GM19035 (cell line): ENCODE measurements at regions not wholly inside any gene's neighbourhood (a gene's known extent, or its start where the extent isn't known, plus 50 kb on each side); places are given as distances from the start of the nearest gene placed in this dataset.
"Not testable (repeated sequence)": the region's sequence is repeated elsewhere in the genome, so short reads cannot be mapped to it uniquely, and the experiment has no call there.

Source experiments
- ATAC-seq: cut with Tn5 transposase; IDR thresholded peaks from one replicate; pipeline ENCODE4 v1.9.1; 2021; ENCODE audit not compliant: unreplicated experiment

- no peak for ATAC-seq
These were observed 787.3 kb upstream of the RAB6C start for GRCh38 chr2:129192117-129192516.

DNA sequence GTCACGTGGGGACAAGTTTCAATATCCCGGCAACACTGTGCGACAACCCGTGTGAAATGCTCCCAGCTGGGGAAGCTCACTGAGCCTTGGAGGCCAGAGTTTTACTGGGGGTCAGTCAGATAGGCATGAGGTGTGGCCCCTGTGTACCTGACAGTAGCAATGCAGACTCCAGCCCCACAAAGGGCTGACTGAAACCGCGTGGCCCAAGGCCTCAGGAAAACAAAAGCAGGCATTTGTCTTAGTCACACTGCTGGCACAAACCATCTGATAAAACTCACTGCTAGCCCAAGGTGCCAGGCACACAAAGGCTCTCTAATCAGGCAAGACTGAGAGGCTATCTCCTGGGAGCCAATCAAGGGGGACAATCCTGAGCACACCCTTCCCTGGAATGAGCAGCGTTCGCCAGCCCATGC, 786.6 kb upstream of the RAB6C start:
- no peak for ATAC-seq

DNA sequence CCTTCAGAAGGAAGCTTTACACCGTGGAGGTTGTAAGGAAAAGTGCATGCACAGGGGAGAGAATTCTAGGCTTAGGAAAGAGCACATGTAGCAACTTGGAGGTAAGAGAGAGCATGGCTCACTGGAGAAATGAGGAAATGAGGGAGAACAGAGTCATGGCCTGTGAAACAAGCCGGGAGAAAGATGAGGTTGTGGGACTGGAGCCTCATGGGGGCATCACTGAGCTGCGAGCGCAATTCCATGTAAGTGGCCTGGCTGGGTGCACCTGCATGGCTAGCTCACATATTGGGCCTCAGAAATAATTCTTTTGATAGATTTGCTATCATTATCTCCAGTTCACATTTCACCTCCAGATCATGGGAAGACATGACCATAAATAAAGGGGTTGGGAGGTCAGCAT, 785.5 kb upstream of the RAB6C start:
- no peak for ATAC-seq

DNA sequence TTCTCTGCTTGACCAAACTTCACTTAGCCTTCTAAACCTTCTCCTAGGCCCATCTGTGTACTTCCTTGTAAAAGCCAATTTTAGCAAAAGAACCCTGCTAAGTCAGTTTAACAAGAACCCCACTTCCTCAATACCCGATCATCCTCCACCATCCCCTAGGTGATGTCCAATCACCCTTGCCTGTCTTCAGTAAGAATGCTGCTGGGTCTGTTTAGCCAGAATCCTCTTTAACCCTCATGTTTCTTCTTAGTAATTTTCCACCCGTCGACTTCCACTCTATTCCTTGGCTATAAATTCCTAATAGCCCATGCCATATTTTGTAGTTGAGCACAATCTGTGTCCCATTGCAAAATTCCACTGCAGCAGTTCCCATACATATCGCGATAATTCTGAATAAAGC, 780.0 kb upstream of the RAB6C start:
- ATAC-seq: no peak

GRCh38 chr2:129201696-129202095, 777.8 kb upstream of the RAB6C start:
- no peak for ATAC-seq

- no peak for ATAC-seq
These were observed 776.1 kb upstream of the RAB6C start for GRCh38 chr2:129203331-129203730.

- ATAC-seq: not testable (repeated sequence)
These were observed 774.9 kb upstream of the RAB6C start for GRCh38 chr2:129204581-129204980.

DNA sequence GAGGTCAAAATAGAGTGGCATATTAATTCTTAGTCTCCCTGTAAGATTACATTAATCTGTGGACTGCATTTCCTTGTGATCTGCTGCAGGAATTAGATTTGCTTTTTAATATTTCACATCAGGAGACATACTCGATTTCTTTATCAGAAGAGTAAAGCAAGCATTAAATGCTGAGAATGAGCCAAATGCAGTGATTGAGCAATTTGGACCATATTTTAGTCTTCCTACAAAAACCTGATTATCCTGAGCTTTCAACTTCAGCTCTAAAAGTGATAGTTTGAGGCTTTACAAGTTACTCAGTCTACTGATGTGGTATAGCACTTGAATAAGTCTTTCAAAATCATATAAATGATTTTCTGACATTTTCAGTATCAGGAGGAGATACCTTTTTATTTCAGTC, 774.3 kb upstream of the RAB6C start:
- no peak for ATAC-seq

GRCh38 chr2:129205766-129206165, 773.7 kb upstream of the RAB6C start:
- ATAC-seq: no peak

DNA sequence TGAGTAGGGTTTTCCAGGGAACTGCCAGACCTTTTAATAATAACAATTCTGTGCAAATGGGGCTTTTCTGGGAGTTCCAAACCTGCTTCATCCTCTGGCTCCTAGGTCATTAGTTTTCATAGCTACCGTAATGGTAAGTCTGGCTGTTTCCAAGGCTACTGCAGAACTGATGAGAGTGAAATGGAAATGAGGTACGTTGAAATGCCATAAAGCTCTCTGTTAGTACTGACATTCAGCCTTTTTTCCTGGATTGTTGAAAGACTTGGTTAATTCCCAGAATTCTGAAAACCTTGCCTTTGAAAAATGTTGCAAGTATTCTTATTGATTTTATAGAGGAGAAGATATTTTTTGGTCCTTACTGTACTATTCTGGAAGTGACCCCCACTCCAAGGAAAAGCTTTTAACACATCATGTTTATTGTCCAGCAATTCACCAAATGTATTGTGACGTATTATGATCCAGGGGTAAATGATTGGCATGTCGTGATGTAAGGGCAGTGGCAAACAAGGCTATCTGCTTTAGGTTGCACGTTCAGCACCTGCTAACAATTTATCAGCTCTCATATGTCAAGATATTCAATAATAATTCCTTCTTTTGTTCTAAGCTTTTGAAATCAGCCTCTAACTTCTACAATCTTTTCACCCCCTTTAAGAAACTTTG, 767.0 kb upstream of the RAB6C start:
- ATAC-seq: no peak

GRCh38 chr2:129224022-129224421, 755.4 kb upstream of the RAB6C start:
- no peak for ATAC-seq

DNA sequence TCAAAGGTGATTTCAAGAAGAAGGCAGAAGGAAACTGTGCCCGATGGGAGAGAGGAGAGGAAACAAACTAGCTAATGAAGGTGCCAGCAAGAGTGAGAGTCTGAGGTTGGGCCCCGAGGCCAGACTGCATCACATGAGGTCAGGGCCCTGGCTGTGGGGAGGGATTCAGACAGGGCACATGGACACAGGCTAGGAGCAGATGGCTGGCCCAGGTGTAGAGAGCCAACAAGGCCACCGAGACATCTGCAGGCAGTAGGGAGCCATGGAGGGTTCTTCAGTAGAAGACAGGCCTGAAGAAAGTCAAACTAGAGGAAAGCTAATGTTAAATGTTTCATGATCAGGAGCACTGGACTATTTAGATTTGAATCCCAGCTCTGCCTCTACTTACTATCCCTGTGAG, 755.0 kb upstream of the RAB6C start:
- no peak for ATAC-seq

GRCh38 chr2:129229196-129229595, 750.3 kb upstream of the RAB6C start:
- ATAC-seq: no peak

GRCh38 chr2:129229830-129230441, 749.5 kb upstream of the RAB6C start:
- ATAC-seq: no peak

DNA sequence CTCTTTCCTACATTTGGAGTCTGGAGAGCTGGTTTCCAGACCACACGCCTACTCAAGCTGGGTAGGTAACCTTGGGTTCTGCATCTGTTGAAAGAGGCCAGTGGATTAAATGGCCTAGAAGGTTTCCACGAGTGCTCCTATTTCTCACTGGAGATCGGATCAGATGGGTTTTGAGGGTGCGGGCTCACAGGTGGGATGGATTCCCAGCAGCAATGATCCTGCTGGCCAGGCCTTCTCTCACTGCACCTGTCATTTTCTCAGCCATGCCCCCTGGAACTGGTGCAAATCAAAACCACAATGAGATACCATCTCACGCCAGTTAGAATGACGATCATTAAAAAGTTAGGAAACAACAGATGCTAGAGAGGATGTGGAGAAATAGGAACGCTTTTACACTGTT, 747.5 kb upstream of the RAB6C start:
- ATAC-seq: no peak

GRCh38 chr2:129233166-129233565, 746.3 kb upstream of the RAB6C start:
- ATAC-seq: no peak

DNA sequence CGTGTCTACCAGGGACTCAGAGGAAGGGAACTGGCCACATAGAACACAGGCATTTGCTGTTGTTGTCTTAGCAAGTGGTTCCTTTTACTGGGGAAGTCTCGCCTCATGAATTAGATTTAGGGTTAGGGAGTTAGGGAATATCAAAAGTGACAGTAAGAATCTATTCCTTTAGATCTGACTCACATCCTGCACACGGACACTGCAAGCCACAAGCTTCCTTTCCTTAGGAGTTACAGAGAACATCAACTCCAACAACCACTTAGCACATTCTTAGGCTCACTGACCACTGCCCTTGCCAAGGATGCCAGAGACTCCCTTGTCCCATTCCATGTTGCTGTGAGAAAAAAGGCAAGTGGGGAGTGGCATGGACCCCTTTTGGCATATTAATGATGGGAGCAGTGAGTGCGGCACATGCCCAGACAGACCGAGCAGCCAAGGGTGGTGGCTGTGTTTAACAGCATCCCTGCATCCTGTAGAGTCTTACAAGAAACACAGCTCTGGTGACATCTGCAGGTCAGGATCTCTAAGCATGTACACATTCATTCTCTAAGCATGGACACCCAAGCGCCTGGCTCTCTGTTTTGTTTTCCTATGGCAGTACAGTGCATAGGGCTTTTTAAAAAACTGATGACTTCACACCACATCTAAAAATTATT, 745.6 kb upstream of the RAB6C start:
- ATAC-seq: no peak

DNA sequence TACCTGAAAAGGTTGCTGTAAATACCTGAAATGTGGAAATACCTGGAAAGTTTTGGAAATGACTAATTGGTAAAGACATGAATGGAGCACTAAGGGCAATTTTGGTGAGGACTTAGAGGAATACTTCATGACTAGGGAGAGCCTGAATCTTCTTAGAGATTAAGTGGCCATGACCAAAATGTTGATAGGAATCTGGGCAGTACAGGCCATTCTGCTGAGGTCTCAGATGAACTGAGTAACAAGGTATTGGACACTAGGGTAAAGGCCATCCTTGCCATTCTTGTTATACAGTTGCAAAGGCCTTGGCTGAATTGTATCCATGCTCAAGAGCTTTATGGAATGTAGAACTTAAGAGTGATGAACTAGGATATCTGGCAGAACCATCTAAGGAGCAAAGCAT, 742.9 kb upstream of the RAB6C start:
- ATAC-seq: no peak

- no peak for ATAC-seq
These were observed 741.3 kb upstream of the RAB6C start for GRCh38 chr2:129237966-129238725.

DNA sequence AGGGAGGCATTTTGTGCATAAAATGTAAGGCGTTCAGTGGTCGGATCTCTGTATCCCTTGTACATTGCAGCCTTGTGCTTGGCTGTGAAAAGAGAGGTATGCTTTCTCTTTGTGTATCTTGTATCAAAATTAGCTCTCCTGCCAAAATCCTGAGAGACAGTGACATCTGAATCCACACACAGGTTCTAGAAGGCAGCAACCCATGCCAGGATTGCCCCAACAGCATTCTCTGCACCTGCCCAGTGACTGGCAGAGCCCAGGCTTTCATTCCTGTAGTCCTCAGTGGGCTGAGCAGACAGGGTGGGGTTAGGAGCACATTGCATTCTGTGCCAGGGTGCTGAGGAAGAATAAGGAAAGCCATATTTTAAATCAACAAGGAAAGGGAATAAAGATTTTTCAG, 740.3 kb upstream of the RAB6C start:
- no peak for ATAC-seq

GRCh38 chr2:129240061-129240460, 739.4 kb upstream of the RAB6C start:
- no peak for ATAC-seq

DNA sequence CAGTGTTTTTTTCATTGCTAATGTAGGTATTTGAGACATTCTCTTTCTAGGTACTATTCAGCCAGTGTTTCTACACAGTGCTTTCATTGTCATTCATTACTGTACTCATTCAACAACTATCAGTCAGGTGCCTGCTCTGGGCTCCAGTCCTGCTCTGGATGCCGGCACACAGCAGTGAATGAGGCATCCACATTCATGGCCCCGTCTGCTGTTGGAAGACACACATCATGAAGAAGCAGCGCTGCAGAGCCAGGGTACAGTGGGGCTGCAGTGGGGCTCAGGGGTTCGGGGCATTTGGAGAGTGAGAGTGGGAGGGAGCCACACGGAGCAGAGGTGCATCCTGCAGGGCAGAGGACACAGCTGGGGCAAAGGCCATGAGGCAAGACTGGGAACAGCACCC, 737.2 kb upstream of the RAB6C start:
- ATAC-seq: no peak
